ENCODE measurements at regions not wholly inside any gene's neighbourhood (a gene's known extent, or its start where the extent isn't known, plus 50 kb on each side); places are given as distances from the start of the nearest gene placed in this dataset.

GRCh38 chr16:59749662-59750336 lies 1015.7 kb upstream of the GOT2 start:
- 73 to 76% methylated on average over 3 of the region's 3 CpGs for WGBS, 2 donors
- no peak overlapping the region for H3K4me3 ChIP-seq
- no peak for ATAC-seq

GRCh38 chr16:59748531-59748930 lies 1014.4 kb upstream of the GOT2 start:
- DNase-seq: no peak
- ATAC-seq: no peak
- no peaks in the 10 kb centered on the region for H3K9me3 ChIP-seq
- H3K4me1 ChIP-seq: no peaks in the 10 kb centered on the region
- no peak overlapping the region for H3K27ac ChIP-seq
- WGBS, 2 donors: 52 to 61% methylated on average over 3 of the region's 3 CpGs
- intact Hi-C loops (cut with DNase I): no loop called here
- TF ChIP-seq POLR2A (IDR thresholded peaks at IDR 0.05) (no peak), CTCF (IDR thresholded peaks at IDR 0.05) (no peak)
- H3K4me3 ChIP-seq: no peak overlapping the region
- no peaks in the 10 kb centered on the region for H3K36me3 ChIP-seq (replicated peaks in 1 of 2; ENCODE audit: insufficient read depth in 1 of 2, low read depth in 2 of 2)
- H3K27me3 ChIP-seq: no peaks in the 10 kb centered on the region

More at GRCh38 chr16:59749662-59750336, 1015.7 kb upstream of the GOT2 start:
- TF ChIP-seq CTCF (IDR thresholded peaks at IDR 0.05) (no peak), POLR2A (IDR thresholded peaks at IDR 0.05) (no peak)
- Histone ChIP-seq H3K27ac (no peak overlapping the region), H3K27me3 (no peaks in the 10 kb centered on the region), H3K9me3 (no peaks in the 10 kb centered on the region), H3K4me1 (no peaks in the 10 kb centered on the region), H3K36me3 (replicated peaks in 1 of 2; ENCODE audit: insufficient read depth in 1 of 2, low read depth in 2 of 2) (no peaks in the 10 kb centered on the region)
- DNase-seq: no peak
- intact Hi-C loops (cut with DNase I): no loop called here

- TF ChIP-seq CTCF (IDR thresholded peaks at IDR 0.05): no peak
- TF ChIP-seq POLR2A (IDR thresholded peaks at IDR 0.05): no peak
- intact Hi-C loops (cut with DNase I): no loop called here
- no peaks in the 10 kb centered on the region for H3K4me1 ChIP-seq
- H3K36me3 ChIP-seq (replicated peaks in 1 of 2; ENCODE audit: insufficient read depth in 1 of 2, low read depth in 2 of 2): no peaks in the 10 kb centered on the region
- ATAC-seq (no peak), DNase-seq (no peak)
- WGBS, 2 donors: 60 to 63% methylated on average over 5 of the region's 5 CpGs
- no peak overlapping the region for H3K27ac ChIP-seq
- H3K27me3 ChIP-seq: no peaks in the 10 kb centered on the region
- no peaks in the 10 kb centered on the region for H3K9me3 ChIP-seq
- H3K4me3 ChIP-seq: no peak overlapping the region
These were observed 1009.4 kb upstream of the GOT2 start for GRCh38 chr16:59743504-59743903.

- ATAC-seq (no peak), DNase-seq (no peak)
- H3K4me3 ChIP-seq: no peak overlapping the region
- H3K36me3 ChIP-seq (replicated peaks in 1 of 2; ENCODE audit: insufficient read depth in 1 of 2, low read depth in 2 of 2): no peaks in the 10 kb centered on the region
- H3K27me3 ChIP-seq: no peaks in the 10 kb centered on the region
- intact Hi-C loops (cut with DNase I): no loop called here
- no peak overlapping the region for H3K27ac ChIP-seq
- no peaks in the 10 kb centered on the region for H3K9me3 ChIP-seq
- no peak for TF ChIP-seq CTCF (IDR thresholded peaks at IDR 0.05)
- no peaks in the 10 kb centered on the region for H3K4me1 ChIP-seq
These were observed 1006.7 kb upstream of the GOT2 start for GRCh38 chr16:59740858-59741257.

- ATAC-seq (no peak), DNase-seq (no peak)
- no peaks in the 10 kb centered on the region for H3K36me3 ChIP-seq (replicated peaks in 1 of 2; ENCODE audit: insufficient read depth in 1 of 2, low read depth in 2 of 2)
- no peaks in the 10 kb centered on the region for H3K4me1 ChIP-seq
- no peaks in the 10 kb centered on the region for H3K9me3 ChIP-seq
- no peaks in the 10 kb centered on the region for H3K27me3 ChIP-seq
- no peak overlapping the region for H3K27ac ChIP-seq
- intact Hi-C loops (cut with DNase I): no loop called here
- H3K4me3 ChIP-seq: no peak overlapping the region
- 21 to 36% methylated on average over 1 of the region's 1 CpG for WGBS, 2 donors
- TF ChIP-seq CTCF (IDR thresholded peaks at IDR 0.05): no peak
- TF ChIP-seq POLR2A (IDR thresholded peaks at IDR 0.05): no peak
These were observed 1003.2 kb upstream of the GOT2 start for GRCh38 chr16:59737274-59737673.
